Endometrium (tissue), 2 donors: ENCODE measurements at regions not wholly inside any gene's neighbourhood (a gene's known extent, or its start where the extent isn't known, plus 50 kb on each side); places are given as distances from the start of the nearest gene placed in this dataset.
A peak's percentile ranks its signal among the peaks of the same experiment; 100 is the strongest.

Experiments used
- FAIRE-seq: peaks from 2 replicates; lab custom pipeline; 2012; peaks lifted over from hg19 to GRCh38; lab: Jason Lieb, UNC
- donor health status: control.
- donor health status: control.

DNA sequence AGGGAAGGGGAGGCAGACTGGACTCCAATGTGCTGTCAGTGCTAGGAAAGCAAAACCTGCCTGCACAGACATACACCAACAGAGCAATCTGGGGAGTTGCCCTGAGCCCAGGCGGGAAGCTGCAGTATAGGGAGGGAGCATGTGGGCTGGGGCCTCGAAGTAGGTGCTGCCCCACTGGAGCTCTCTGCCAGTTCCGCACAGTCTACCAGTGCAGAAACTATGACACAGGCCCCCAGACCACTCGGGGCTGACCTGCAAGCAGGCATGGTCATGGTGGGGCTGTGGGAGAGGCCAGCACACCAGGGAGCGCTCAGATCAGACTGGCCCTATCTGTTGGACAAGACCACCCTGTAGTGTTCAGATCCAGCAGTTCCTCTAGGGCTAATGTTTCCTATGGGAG lies 344.1 kb upstream of the TRAM1L1 start:
- no peak for FAIRE-seq

GRCh38 chr4:117434424-117434823 lies 349.0 kb upstream of the TRAM1L1 start:
- FAIRE-seq, result no peak

GRCh38 chr4:117447925-117448324 lies 362.5 kb upstream of the TRAM1L1 start:
- FAIRE-seq, result no peak

- FAIRE-seq, result no peak
Measured at GRCh38 chr4:117455088-117455487, 369.7 kb upstream of the TRAM1L1 start.

DNA sequence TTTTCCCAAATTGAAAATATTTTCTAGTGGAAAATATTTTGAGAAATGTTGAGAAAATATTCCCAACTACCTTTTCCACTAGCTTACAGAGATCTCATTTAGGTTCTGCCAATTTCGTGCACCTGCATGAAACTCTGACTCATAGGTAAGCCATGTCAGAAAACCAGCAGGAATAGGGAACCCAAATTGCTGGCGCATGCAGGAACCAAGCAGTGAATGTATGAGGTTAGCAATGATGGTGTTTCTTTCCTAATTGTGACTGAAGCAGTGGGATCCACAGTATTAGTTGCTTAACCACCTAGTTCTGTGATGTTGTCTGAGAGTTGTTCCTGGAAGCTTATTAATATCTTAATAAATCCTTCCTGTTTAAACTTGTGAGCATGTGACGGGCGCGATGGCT lies 381.0 kb upstream of the TRAM1L1 start:
- FAIRE-seq, result no peak

GRCh38 chr4:117467404-117467803 lies 382.0 kb upstream of the TRAM1L1 start:
- no peak for FAIRE-seq

- FAIRE-seq, result no peak
Measured at GRCh38 chr4:117474987-117475386, 389.6 kb upstream of the TRAM1L1 start.

DNA sequence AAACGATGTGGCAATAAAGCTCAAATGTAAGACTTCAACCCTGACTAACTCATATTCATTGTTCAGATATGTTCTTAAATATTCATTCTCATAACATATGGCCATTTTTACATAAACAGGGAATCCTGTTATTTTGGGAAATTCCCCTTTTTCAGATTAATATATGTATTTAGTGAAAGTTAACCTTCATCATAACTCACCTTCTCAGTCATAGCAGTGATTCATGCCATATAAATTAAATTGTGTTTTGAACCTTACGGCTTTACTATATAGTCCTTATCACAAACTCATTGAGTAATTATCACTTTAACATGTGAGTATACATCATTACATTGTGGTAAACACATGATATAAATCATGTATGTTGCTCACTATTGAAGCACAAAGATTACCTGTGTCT lies 392.5 kb upstream of the TRAM1L1 start:
- no peak for FAIRE-seq

GRCh38 chr4:117478702-117479101 lies 393.3 kb upstream of the TRAM1L1 start:
- no peak for FAIRE-seq

DNA sequence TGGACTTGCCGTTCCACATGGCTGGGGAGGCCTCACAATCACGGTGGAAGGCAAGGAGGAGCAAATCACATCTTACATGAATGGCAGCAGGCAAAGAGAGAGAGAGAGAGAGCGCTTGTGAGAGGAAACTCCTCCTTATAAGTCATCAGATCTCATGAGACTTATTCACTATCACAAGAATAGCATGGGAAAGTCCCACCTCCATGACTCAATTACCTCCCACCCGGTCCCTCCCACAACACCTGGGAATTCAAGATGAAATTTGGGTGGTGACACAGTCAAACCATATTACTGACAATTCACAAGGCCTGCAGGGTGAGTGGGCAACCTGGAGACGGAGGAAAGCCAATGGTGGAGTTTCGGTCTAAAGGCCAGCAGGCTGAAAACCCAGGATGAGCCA lies 394.3 kb upstream of the TRAM1L1 start:
- no peak for FAIRE-seq

DNA sequence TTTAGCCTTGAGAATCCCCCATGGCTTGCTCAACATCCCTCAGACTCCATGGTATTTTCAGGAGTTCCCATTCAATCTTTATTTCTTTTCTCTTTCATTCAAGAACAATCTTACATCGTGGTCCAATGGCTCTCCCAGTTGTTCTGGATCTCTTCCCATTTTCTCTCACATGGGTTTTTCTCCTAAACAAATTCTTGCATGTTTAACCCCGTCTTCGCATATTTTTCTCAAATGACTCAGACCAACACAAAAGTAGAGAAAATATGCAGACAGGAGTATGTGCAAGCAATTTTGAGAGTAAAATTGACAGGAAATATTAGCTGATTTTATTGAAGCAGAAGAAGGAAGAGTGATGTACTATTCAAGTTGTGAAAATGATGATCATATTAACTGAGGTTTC lies 396.4 kb upstream of the TRAM1L1 start:
- no peak for FAIRE-seq

DNA sequence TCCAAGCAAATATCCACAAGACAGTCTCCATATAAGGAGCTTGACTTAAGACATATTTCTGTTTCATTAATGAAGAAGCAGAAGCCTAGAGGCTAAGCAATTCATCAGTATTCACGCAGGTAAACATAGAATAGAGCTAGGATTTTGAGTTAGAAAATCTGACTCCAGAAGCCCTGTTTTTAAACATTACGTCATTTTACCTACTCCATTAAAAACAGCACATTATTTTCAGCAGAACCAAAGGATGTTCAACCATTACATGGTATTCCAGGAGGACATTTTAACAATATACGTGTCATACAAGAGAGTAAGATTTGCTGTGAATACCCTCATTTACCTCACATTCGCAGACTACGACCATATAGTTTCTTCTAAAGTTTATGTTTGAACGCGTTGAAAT lies 403.3 kb upstream of the TRAM1L1 start:
- FAIRE-seq, result no peak

GRCh38 chr4:117489107-117489506 lies 403.7 kb upstream of the TRAM1L1 start:
- peak; percentile 64 for FAIRE-seq

GRCh38 chr4:117491516-117491915 lies 406.1 kb upstream of the TRAM1L1 start:
- no peak for FAIRE-seq

- FAIRE-seq, result no peak
Measured at GRCh38 chr4:117495802-117496201, 410.4 kb upstream of the TRAM1L1 start.

GRCh38 chr4:117512414-117512813 lies 427.0 kb upstream of the TRAM1L1 start:
- FAIRE-seq, result no peak

GRCh38 chr4:117514391-117515175 lies 429.2 kb upstream of the TRAM1L1 start:
- no peak for FAIRE-seq

DNA sequence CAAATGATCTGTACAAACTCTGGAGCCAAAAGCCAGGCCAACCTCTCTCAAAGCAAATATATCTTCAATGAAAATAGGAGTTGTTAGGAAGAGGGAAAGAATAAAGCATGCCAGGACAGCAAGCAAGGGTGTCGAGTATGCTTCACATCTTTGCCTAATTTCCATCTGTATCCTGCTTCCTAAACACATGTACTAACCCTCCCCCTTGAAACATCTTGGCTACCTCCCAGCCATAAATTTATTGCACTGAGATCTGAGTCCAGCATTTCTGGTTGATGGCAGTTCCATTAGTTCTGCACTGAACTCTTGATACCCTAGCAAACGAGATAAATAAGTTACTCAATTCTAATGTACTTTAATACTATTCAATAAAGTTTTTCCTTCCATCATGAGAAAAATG lies 430.5 kb upstream of the TRAM1L1 start:
- no peak for FAIRE-seq

GRCh38 chr4:117527601-117528000 lies 442.2 kb upstream of the TRAM1L1 start:
- FAIRE-seq, result no peak

DNA sequence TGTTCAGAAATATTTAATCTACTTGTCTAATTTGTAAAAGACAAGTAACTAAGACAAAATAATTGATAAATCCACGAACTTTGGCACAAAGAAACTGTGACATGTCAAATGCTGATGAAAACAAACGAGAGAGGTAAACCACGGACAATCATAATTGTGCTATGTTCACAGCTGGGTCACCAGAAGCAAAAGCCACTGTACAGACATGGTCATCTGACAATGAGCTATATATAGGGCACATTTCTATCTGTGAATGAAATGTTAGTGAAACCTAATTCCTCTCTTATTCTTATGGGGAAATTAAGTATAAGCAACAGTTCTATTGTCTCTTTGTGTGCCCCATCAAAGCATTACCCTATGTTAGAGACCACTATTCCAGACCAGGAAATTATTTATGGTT lies 444.0 kb upstream of the TRAM1L1 start:
- no peak for FAIRE-seq

GRCh38 chr4:117533501-117533900 lies 448.1 kb upstream of the TRAM1L1 start:
- FAIRE-seq, result no peak

- FAIRE-seq, result no peak
Measured at GRCh38 chr4:117545039-117545438, 459.7 kb upstream of the TRAM1L1 start.

- peak; percentile 54 for FAIRE-seq
Measured at GRCh38 chr4:117549524-117549923, 464.1 kb upstream of the TRAM1L1 start.

- no peak for FAIRE-seq
Measured at GRCh38 chr4:117550085-117550484, 464.7 kb upstream of the TRAM1L1 start.
